ENCODE measurements at regions not wholly inside any gene's neighbourhood (a gene's known extent, or its start where the extent isn't known, plus 50 kb on each side); places are given as distances from the start of the nearest gene placed in this dataset.

- Mint-ChIP-seq H3K4me3 (ENCODE audit: unreplicated experiment) (no peak overlapping the region), H3K27me3 (ENCODE audit: insufficient read depth, unreplicated experiment) (no peaks in the 10 kb centered on the region), H3K9me3 (ENCODE audit: unreplicated experiment) (peaks cover 25% of the 10 kb centered on the region), H3K27ac (ENCODE audit: unreplicated experiment) (no peak overlapping the region), H3K36me3 (ENCODE audit: insufficient read depth, unreplicated experiment) (no peaks in the 10 kb centered on the region), H3K4me1 (ENCODE audit: low read depth, unreplicated experiment) (no peaks in the 10 kb centered on the region)
- no peaks in the 10 kb centered on the region for H3K27me3 ChIP-seq (replicated peaks; ENCODE audit: control insufficient read depth, insufficient read depth, low read length)
- H3K36me3 ChIP-seq (ENCODE audit: control insufficient read depth, insufficient read depth, low read length): no peaks in the 10 kb centered on the region
- H3K4me3 ChIP-seq (ENCODE audit: low read depth, low read length): no peak overlapping the region
- TF ChIP-seq CTCF (IDR thresholded peaks at IDR 0.05; ENCODE audit: insufficient read depth in 1 of 2, low read depth in 1 of 2, low read length in 1 of 2, severe bottlenecking in 1 of 2, unreplicated experiment in 1 of 2): no peak
- BruUV-seq (replicated peaks): no TSS peak
- POLR2A ChIA-PET: no interaction called here
- peak in 1 of 2 experiments; percentile 23 for DNase-seq
- H3K9me3 ChIP-seq: no peaks in the 10 kb centered on the region
- no peaks in the 10 kb centered on the region for H3K4me1 ChIP-seq
- CTCF ChIA-PET: no interaction called here
- intact Hi-C loops (cut with micrococcal nuclease; ENCODE audit: unreplicated experiment): no loop called here
Observed at GRCh38 chr7:22594020-22594419, 94.0 kb upstream of the STEAP1B start.

DNA sequence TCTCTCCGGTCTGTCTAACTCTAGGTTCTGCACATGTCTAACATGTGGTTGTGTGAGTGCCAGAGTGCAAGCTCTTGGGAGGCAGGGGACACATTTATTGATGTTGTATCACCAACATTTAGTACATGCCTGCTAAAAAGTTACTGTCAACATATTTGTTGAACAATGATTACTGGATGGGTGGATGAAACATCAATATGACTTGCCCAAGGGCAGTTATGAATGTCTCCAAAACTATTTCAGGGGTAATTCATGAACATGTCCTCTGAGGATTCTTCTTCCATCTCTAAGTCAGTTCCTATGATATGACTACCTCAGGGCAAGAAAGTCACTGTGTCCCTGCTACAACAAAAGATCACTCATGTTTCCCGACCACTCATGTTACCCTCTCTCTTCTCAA lies 91.3 kb upstream of the STEAP1B start:
- TF ChIP-seq CTCF (IDR thresholded peaks at IDR 0.05; ENCODE audit: insufficient read depth in 1 of 2, low read depth in 1 of 2, low read length in 1 of 2, severe bottlenecking in 1 of 2, unreplicated experiment in 1 of 2): no peak
- Mint-ChIP-seq H3K4me1 (ENCODE audit: low read depth, unreplicated experiment) (peaks cover 12% of the 10 kb centered on the region), H3K27me3 (ENCODE audit: insufficient read depth, unreplicated experiment) (no peaks in the 10 kb centered on the region), H3K9me3 (ENCODE audit: unreplicated experiment) (peaks cover 25% of the 10 kb centered on the region), H3K36me3 (ENCODE audit: insufficient read depth, unreplicated experiment) (no peaks in the 10 kb centered on the region), H3K4me3 (ENCODE audit: unreplicated experiment) (no peak overlapping the region), H3K27ac (ENCODE audit: unreplicated experiment) (no peak overlapping the region)
- Histone ChIP-seq H3K4me3 (ENCODE audit: low read depth, low read length) (no peak overlapping the region), H3K4me1 (peaks cover 10% of the 10 kb centered on the region), H3K9me3 (no peaks in the 10 kb centered on the region), H3K36me3 (ENCODE audit: control insufficient read depth, insufficient read depth, low read length) (no peaks in the 10 kb centered on the region), H3K27me3 (replicated peaks; ENCODE audit: control insufficient read depth, insufficient read depth, low read length) (no peaks in the 10 kb centered on the region)
- POLR2A ChIA-PET: no interaction called here
- DNase-seq: no peak
- intact Hi-C loops (cut with micrococcal nuclease; ENCODE audit: unreplicated experiment): no loop called here
- CTCF ChIA-PET: no interaction called here
- BruUV-seq (replicated peaks): no TSS peak

DNA sequence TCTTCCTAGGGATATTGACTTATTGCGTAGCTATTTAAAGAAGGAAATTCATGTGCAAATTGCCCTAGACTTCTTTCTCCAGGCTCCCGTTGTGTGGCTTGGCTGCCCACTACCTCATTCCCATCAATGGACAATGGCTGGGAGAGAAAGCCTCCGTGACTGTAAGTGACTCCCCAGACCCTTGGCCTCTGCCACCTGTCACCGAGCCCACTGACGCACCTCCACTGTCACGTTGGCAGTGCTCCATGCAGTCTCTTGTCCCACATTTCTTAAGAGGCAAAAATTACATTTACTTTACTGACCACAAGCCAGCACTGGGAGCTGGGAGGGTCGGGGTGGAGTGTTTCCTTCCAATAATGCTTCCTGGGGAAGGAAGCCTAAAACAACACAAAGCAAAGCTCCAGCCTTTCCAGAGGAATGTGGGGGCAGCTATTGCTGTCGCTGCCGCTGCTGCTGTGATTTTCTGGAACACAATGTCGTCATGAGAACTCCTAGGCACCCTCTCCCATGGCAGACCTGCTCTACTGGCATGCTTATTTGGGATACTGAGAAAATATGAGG lies 89.7 kb upstream of the STEAP1B start:
- POLR2A ChIA-PET: no interaction called here
- no peak for TF ChIP-seq CTCF (IDR thresholded peaks at IDR 0.05; ENCODE audit: insufficient read depth in 1 of 2, low read depth in 1 of 2, low read length in 1 of 2, severe bottlenecking in 1 of 2, unreplicated experiment in 1 of 2)
- no peaks in the 10 kb centered on the region for H3K36me3 Mint-ChIP-seq (ENCODE audit: insufficient read depth, unreplicated experiment)
- H3K27ac Mint-ChIP-seq (ENCODE audit: unreplicated experiment): no peak overlapping the region
- Histone ChIP-seq H3K27me3 (replicated peaks; ENCODE audit: control insufficient read depth, insufficient read depth, low read length) (no peaks in the 10 kb centered on the region), H3K9me3 (no peaks in the 10 kb centered on the region), H3K4me1 (peaks cover 13% of the 10 kb centered on the region), H3K4me3 (ENCODE audit: low read depth, low read length) (no peak overlapping the region), H3K36me3 (ENCODE audit: control insufficient read depth, insufficient read depth, low read length) (no peaks in the 10 kb centered on the region)
- H3K4me3 Mint-ChIP-seq (ENCODE audit: unreplicated experiment): no peak overlapping the region
- peaks cover 12% of the 10 kb centered on the region for H3K4me1 Mint-ChIP-seq (ENCODE audit: low read depth, unreplicated experiment)
- CTCF ChIA-PET: interaction anchor here (1.6 kb wide), 1 partner anchor 29 kb away, joined by 3 read pairs; no protein-coding TSS in a partner anchor
- H3K9me3 Mint-ChIP-seq (ENCODE audit: unreplicated experiment): peaks cover 13% of the 10 kb centered on the region
- intact Hi-C loops (cut with micrococcal nuclease; ENCODE audit: unreplicated experiment): no loop called here
- no TSS peak for BruUV-seq (replicated peaks)
- no peak for DNase-seq
- no peaks in the 10 kb centered on the region for H3K27me3 Mint-ChIP-seq (ENCODE audit: insufficient read depth, unreplicated experiment)

All from Caco-2 (cell line).